AG08395 (cell line): ENCODE measurements at regions not wholly inside any gene's neighbourhood (a gene's known extent, or its start where the extent isn't known, plus 50 kb on each side); places are given as distances from the start of the nearest gene placed in this dataset.
"Not testable (repeated sequence)": the region's sequence is repeated elsewhere in the genome, so short reads cannot be mapped to it uniquely, and the experiment has no call there.

Source experiments
- DNase-seq: peaks from one replicate; pipeline ENCODE4 v3.0.0; 2012; ENCODE audit warnings: mixed read lengths, low spot score

DNA sequence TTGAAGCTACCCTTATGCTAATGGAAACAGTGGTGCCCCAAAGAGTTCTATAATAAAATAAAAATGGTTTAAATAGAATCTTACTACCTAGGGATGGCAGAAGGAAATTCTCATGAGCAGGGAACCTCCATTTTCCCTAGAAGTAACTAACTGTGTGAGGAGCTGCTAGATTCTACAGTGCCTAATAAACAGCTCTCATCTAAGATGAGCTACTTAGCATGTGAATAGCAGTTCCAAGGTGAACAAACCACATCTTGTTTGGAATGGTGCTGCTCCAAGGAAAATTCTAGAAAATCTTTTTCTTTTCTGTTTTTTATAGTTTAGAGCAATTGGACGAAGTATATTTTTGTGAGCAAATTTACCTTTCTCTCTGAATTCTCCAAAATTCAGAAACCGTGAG is 1015.3 kb upstream of the NOVA1 start:
- no peak for DNase-seq

- no peak for DNase-seq
Measured at GRCh38 chr14:27623782-27624181, 1025.9 kb upstream of the NOVA1 start.

DNA sequence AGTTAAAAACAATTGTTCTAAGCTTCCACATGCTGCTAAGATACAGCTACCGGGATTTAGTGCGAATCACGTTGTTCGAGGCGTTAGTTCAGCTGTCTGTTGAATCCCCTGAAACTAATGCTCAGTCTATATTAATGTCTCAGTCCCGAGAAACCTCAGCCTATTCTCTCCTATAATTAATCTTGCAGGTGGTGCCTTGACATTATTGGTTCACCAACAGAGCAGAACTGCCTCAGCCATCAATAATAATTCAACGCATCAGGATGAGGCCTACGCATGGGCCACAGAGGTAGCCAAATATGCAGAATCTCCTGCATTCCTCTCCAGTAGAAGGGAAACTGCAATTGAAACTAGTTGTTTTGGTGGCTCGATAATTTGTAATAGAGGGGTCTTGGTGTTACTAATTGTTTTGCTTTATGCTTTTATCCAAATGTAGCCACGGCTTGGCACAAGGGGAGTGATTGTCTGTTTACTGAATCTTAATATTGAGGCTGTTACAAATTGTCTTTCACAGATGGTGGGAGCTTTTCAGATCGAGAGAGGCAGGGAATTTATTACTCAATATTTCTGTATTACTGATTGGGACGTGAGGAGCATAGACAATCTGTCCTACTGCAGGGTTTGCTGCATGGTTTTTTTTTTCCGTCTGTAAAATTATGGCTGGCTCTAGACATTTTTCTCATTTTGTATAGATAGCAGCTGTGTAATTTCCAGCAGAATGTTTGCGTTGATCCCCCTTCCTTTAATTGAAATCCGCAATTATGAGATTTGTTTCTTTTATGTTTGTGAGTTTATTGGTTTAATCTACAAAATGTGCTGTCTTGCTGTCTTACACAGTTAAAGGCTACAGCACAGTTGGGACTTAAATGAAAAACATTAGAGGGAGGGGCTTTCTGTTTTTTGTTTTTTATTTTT is 1036.5 kb upstream of the NOVA1 start:
- no peak for DNase-seq

GRCh38 chr14:27640688-27641087 is 1042.9 kb upstream of the NOVA1 start:
- not testable (repeated sequence) for DNase-seq

GRCh38 chr14:27642251-27642866 is 1044.5 kb upstream of the NOVA1 start:
- no peak for DNase-seq

- DNase-seq, result no peak
Measured at GRCh38 chr14:27660683-27661082, 1062.8 kb upstream of the NOVA1 start.

DNA sequence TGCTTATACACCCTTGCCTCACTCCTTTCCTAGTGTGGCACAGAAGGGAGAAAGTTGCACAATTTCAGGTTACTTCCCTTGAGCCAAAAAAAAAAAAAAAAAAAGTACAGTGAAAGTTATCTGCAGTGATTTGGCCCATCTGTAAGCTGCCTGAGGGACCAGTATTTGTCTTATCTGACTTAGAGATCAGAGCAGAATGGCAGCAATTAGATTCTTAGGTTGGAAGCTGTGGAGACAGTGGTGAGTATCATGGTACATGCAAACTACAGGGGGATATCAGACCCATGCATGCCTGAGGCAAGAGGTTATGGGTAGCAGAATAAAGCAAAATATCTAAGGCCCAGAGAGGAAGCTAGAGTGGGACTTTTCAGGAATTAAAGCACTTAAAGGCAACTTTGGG is 1070.7 kb upstream of the NOVA1 start:
- DNase-seq, result no peak

GRCh38 chr14:27672047-27672446 is 1074.2 kb upstream of the NOVA1 start:
- DNase-seq, result no peak

GRCh38 chr14:27672811-27673737 is 1075.2 kb upstream of the NOVA1 start:
- DNase-seq, result not testable (repeated sequence)

DNA sequence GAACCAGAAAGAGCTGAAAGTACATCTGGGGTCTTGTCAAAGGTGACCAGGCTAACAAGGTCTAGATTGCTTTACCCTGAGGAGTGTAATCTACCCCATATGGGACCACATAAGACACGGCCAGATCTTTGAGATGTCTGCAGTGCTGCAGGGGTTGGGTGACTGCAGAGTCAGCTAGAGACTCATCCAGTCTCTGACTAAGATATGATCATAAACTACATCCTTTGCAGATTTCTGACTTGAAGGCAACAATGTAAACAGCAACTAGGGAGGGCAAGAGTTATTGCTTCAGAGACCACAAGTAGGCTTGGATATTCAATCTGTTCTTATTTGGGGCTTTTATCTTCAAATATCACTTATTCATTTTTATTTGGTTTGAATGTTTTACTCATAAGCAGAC is 1080.5 kb upstream of the FOXG1 start:
- DNase-seq, result no peak

- DNase-seq, result no peak
Measured at GRCh38 chr14:27688841-27689444, 1077.6 kb upstream of the FOXG1 start.

GRCh38 chr14:27712364-27712763 is 1054.2 kb upstream of the FOXG1 start:
- no peak for DNase-seq

GRCh38 chr14:27715561-27715960 is 1051.0 kb upstream of the FOXG1 start:
- no peak for DNase-seq

DNA sequence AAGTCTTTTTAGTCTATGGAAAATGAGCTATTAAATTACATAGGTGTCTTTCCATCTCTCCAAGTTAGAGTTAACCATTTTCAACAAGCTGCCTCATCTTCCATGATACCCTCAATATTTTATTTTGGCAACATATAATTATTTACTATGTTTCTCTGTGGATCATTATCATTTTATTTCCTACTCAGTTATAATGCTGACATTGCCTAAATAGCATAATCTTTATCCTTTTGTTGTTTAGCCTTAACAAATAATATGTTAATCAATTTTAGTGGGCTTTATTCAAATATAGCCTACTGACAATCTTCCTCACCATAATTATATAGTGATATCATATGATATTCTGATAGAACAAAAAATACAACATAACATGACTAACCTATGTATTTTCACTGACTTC is 1044.8 kb upstream of the FOXG1 start:
- no peak for DNase-seq

GRCh38 chr14:27725482-27725881 is 1041.1 kb upstream of the FOXG1 start:
- no peak for DNase-seq

- DNase-seq, result no peak
Measured at GRCh38 chr14:27727251-27727770, 1039.3 kb upstream of the FOXG1 start.

DNA sequence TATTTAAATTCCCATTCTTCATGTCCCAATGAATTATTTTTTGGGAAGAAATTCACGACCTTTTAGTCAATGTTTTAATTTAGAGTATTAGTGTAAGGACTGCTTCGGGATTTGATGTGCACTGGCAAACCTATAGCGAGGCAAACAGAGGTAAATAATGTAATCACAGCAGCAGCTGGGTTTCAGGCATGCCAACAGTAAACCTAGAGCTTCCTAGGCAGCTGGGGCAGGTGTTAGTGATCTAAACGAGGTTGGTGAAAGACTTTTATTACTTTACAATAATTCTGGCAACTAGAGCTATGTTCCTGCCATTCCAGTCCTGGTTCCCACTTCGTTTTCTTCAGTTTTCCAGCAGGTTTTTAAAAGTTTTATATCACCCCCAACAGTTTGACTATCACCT is 1036.4 kb upstream of the FOXG1 start:
- DNase-seq, result no peak

GRCh38 chr14:27739657-27740156 is 1026.9 kb upstream of the FOXG1 start:
- DNase-seq, result no peak

DNA sequence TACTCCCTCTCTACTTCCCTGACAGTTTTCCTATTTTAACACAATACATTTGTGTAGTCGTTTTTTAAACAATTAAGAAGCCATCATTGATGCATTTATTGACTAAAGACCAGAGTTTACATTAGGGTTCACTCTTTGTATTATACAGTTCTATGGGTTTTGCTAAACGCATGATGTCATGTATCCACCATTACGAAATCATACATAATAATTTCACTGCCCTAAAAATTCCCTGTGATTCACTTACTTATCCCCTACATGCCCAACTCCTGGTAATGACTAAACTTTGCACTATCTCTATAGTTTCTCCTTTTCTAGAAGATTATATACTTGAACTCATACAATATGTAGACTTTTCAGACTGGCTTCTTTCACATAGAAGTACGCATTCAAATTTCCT is 1016.5 kb upstream of the FOXG1 start:
- no peak for DNase-seq

DNA sequence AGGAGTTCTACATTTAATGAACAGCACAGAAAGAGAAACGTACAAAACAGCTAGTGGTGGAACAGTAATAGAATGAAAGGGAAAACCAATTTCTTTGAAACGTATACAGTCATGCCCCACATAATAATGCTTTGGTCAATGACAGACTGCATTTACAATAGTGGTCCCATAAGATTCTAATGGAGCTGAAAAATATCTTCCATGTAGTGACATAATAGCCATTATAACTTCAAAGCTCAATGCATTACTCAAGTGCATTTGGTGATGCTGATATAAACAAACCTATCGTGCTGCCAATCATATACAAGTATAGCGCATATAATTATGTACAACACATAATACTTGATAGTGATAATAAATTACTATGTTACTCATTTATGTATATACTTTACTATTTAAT is 1008.9 kb upstream of the FOXG1 start:
- not testable (repeated sequence) for DNase-seq

DNA sequence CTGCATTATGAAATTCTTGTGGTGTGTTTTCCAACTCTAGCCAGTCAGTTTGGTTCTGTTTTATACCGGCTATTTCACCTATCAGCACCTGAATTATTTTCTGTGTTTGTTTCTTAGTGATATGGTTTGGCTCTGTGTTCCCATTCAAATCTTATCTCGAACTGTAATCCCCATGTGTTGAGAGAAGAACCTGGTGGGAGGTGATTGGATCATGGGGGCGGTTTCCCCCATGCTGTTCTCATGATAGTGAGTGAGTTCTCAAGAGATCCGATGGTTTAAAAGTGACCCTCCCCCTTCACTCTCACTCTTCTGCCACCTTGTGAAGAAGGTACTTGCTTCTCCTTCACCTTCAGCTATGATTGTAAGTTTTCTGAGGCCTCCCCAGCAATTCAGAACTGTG is 1006.2 kb upstream of the FOXG1 start:
- not testable (repeated sequence) for DNase-seq
